NOMO-1 (cell line): ENCODE measurements at regions not wholly inside any gene's neighbourhood (a gene's known extent, or its start where the extent isn't known, plus 50 kb on each side); places are given as distances from the start of the nearest gene placed in this dataset.

Source experiments
- DNase-seq, 2 experiments: peaks; one replicate each; lab custom pipeline; 2025; ENCODE audit not compliant: unreplicated experiment in 2 of 2; lab: John Stamatoyannopoulos, UW

DNA sequence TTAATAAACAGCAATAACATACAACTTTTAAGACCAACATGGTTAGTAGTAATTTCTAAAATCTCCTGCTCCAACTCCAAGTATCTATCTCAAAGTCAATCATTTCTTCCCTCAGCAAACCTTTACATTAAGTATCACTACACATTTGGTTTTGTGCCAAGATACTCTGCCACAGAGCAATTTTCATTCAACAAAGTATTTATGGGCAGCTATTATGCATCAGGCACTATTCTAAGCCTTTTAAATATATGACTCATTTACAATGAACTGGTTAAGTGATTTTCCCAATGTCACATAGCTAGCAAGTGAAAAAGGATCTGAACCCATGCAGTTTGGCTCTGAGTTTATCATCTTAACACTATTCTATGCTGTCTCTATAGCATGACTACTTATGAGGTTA is 264.3 kb downstream of the NOL4 start:
- no peak for DNase-seq

DNA sequence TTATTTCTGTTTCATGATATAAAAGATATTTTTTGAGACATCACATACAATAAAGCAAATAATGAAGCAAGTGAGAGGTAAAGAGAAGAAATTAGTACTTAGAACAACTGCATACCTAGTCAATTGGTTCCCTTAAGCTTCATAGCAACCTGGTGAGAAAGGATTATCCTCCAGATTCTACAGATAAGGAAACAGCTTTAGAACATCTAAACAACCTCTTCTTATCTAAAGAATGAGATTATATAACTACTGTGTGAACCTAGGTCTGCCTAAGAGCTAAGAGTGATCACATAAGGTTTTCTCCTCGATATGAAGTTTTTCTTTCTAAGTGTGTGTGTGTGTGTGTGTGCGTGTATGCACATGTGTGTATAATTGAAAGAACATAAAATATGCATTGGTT is 265.1 kb downstream of the NOL4 start:
- DNase-seq, result no peak

DNA sequence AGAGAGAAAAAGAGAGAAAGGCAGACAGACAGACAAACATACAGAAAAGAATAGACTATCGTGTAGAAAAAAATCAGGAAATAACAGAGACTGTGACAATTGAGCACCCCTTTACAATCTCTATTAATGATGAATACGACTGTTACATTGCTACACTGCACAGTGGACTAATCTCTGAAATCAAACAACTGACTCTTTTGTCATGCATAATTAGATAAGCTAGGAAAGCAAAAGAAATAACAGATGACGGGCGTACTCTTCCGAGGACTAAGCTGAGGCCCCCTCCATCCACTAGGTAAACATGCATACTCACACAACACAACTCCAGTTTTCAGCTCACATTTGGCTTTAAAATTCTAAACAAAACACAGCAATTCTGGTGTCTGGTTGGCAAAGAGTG is 267.0 kb downstream of the NOL4 start:
- DNase-seq, result no peak

DNA sequence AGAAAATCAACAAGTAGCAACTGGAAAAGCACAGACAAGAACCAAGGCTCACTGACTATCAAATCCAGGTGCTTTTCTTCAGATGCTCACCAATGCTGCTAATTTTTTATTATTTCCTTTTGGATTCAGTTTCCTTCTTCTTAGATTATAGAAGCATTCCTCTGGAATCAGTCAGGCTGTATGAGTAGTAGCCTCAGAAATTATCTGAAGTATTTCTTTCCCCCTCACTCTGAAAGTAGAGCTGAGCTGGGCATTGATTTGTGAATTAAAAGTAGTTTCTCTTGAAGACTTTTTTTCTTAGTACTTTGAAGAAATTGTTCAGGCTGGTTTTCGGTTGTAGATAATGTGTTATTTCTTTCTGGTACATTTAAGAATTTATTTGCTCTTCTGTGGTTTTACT is 273.7 kb downstream of the NOL4 start:
- no peak for DNase-seq

DNA sequence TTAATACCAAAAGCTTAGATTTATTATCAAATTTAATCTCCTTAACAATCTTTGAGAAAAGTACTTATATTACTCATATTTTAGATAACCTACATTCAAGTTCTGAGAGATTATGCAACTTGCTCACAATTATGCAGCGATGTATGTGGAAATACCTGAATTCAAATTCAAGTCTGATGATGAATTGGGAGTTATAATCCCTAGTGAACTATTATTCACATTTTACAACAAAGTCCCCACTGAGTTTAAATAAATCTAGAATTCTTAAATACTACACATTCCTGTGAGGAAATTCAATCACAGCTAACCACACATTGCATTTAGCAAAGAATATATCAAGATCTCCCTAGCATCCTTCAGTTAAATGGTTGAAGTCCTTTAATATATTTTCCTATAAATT is 278.4 kb downstream of the NOL4 start:
- no peak for DNase-seq

DNA sequence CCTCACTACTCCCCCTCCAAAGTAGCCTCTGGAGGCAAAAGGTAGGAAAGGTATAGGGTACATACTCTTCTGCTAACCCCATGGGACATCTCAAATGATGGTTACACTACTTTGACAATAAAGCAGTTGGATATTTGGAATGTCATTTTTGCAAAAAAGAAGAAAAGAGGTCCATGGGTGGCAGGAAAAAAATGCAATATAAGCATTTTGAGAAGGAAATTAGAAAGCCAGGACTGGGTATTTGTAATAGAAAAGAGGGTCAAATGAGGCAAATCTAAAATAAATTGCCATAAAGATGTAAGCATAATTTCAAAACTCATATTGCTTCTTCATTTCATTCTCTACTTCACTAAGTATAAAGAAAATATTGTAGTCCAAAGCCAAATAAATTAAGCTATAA is 280.2 kb downstream of the NOL4 start:
- DNase-seq, result no peak

DNA sequence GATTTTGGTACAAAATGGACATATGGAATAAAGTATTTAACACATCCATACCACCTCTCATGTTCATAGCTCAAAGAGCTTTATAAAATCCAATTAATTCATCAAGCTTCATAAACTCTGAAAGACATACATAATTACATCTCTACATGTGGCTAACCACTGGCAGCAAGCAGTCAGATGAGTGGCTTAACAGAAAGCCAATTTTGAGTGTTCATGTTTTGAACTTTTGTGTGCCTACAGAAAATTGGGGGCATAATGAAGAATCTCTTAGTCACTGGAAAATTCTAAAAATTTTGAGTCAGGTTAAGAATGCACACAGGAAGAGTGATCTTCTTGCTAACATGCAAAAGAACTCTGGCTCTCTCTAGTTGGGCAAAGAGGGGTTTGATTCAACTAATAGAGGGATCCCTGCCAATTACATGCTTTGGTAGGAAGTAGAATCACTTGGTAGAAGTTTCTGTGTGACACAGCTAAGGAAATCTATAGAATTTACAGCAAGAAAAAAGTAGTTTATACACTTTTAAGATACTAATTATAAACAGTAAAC is 287.4 kb downstream of the NOL4 start:
- no peak for DNase-seq

DNA sequence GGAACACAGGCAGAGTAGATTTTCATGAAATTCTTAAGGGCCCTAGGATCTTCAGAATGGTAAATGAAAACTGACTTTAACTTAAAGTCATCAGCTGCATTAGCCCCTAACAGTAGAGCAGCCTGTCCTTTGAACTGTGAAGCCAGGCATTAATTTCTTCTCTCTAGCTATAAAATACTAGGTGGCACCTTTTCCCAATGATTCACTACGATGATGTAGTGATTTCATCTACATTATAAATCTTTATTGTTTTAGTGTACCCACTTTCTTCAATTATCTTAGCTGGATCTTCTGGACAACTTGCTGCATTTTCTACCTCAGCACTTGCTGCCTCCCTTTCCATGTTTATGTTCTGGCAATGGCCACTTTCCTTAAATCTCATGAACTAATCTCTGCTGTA is 290.5 kb downstream of the NOL4 start:
- no peak for DNase-seq

DNA sequence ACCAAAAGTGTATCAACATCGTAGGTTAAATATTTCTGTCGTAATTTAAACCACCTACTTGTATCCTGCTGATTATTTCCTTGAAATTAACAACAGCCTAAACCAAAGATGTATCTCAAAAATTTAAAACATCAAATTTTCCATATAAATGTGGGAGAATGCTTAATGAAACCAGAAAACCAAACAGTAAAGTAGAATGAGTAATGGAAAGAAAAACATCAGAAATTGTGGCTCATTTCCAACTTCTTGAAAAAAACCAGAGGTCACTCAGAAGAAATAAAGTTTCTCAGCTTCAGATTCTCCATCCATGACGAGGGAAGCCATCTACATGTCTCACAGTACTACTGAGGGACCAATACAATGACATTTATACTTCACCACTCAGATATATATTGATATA is 296.5 kb downstream of the NOL4 start:
- DNase-seq, result no peak

DNA sequence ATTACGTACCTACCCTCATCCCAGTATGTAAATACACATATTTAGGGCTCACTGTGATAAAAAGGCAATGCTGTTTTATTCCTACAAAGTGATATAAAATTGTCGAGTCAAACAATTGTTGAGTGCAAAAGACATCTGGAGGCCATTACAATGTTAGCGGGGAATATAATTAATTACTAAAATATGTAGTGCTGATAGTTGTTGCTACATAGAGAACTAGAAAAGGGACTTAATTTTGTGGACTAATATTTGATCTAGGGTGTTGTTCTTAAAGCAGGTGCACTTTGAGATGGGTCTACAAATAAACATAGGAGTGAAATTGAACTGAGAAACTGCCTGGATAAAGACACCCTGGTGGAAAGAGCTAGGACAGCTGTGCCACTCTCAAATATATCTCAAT is 300.1 kb downstream of the NOL4 start:
- DNase-seq, result no peak

DNA sequence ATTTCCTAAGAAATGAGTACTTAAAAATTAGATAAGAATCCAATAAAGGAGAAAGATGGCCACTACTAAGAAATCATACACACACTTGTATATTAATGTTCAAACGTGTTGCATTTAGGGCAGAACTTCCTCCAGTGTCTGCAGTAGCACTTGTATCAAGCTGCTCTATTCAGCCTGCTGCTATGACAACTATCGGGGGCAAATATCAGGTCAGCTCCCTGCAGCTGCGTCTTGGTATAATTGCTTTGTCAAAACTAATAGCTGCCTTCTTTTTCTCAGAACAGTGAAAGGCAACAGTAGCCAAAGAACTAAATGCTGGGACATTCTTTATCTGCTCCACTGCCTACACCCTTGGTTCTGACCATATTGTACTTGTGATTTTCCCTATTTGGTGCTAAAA is 300.7 kb downstream of the NOL4 start:
- no peak for DNase-seq

DNA sequence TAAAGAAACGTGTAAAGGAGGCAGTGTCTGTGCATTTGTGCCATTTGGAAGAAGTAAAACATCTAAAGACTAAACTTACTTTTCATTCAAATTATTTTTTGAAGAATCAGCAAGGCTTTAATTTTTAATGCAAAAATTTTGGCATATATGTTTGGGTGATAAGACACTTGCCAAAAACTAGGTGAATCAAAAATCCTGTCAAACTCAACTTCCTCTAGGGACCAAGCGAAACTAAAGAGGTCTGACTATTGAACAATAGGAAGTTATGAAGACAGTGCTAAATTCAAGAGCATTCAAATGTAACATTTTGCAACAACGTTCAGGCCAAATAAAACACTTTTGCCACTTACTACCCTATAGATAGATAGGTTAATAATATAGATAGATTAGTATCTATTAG is 306.1 kb downstream of the NOL4 start:
- DNase-seq, result no peak

DNA sequence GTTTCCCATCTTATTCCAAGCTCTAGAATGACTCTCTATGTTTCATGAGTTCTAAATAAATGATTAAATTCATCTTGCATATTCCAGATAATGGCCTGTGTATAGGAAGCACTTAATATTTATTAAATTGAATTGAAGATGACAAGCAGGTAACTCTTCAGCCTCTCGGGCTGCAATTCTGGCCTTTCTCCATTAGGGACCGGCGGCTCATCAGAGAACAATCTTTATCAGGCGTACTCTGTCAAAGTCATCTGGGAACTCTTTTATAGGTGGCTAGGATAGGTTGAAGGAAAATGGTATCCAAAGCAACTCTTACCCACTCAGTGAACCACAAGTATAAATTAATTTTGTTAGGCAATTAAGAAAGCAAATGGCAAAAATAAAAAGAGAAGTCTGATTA is 308.5 kb downstream of the NOL4 start:
- no peak for DNase-seq

DNA sequence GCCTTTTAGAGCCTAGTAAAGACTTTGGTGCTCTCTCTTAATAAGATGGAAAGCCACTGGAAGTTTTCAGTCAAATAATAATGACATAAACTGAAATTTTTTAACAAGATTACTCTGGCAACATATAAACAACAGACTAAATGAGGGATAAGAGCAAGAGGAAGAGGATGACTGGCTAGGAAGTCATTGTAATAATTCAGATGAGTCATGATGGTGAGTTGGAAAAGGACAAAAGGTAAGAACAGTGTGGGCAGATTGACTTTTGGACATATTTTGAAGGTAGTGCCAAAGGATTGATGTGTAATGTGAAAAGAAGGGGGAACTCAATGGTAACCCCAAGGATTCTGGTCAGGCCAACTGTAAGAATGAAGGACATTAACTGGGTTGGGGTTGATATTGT is 310.3 kb downstream of the NOL4 start:
- DNase-seq, result no peak

DNA sequence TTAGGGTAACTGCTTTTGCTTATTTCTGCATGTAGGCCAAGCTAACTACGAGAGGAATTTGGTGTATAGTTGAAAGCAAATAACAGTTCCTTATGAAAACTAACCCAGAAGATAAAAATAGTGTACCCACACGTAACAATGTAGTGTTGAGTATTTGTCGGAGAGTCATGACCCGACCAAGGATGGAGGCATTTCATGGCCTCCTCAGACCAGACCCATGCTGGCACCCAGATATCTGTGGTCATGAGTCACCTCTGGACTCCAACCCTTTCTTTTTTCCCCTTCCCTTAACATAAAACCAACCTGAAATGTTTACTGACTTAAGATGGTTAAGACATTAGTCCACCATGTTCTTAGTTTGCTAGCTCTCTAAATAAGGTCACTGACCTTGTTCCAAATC is 318.7 kb downstream of the NOL4 start:
- no peak for DNase-seq

DNA sequence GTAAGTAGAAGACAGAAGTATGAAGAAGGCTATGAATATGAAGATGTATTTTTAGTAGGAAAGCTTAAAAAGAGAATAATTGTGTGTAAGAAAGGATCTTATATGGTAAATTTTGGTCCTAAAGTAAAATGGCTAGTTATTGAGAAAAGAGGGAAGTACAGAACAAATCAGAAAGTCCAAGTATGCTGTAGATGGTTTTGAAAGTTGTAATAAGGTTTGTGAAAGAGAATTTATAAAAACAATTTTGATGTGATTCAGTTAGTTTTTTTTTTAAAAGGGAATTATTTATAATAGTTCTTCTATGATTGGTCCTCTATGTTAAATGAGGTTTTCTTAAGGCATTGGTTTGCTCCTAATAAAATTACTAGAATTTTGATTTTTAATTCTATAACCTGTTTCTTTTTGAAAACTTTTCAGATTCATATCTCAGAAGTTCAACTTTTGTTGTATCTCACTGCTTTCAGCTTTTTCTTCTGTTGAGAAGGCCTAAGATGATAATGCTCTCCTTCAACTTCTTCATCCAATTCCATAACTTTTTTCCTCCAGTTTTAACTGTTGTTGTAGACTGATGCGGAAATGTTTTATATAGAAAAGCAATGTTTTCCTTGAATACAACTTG is 322.7 kb downstream of the NOL4 start:
- DNase-seq, result no peak

DNA sequence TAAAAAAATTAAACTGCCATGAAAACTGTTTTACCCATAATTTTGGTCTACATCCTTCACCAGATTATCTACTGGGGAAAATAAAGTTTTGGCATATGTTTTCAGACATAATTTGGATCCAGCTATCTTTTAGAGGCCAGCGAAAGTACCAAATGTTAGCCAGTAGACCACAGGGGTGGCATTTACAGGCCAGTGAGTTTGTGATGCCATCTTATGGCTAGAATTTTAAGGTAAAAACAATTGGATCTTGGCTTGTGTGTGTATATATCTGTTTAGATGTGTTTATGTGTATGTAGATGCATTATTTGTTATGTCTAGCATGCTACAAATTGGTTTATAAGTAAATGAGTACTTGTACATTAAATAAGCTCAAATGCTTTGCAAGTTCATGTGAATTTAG is 322.6 kb downstream of the ASXL3 start:
- no peak for DNase-seq

DNA sequence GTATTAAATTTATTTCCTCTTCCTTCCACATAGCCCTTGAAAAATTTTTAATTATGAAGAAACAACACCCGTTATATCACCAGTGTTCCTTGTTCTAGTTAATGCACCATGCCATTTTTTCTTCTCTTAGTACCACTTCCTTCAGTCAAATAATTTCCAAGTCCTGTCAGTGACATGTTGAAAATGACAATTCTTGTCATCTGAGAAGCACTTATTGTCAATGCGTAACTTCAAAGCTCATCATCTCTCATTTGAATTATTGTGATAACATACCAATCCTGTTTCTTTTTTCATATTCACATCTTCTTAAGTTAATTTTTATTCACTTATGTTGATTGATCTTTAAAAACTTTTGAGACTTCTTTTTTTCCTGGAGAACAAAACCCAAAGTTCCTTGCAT is 320.4 kb downstream of the ASXL3 start:
- DNase-seq, result no peak

DNA sequence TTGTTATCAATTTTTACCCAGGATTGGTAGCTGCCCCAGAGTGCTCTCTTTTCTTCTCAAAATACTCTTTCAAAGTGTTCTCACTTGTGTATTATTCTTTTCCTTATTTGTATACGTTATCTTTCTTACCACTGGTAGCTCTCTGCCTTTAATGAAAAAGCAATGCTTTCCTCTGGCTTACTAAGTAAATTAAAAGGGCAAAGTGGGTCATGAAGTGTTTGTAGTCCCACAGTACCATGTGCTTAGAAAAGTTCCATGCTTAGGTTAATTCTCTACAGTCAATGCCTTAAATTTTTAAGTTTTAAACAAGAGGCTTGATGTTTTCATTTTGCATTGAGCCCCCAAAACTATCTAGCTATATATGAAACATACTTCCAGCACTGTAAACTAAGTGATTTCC is 300.2 kb downstream of the ASXL3 start:
- no peak for DNase-seq

DNA sequence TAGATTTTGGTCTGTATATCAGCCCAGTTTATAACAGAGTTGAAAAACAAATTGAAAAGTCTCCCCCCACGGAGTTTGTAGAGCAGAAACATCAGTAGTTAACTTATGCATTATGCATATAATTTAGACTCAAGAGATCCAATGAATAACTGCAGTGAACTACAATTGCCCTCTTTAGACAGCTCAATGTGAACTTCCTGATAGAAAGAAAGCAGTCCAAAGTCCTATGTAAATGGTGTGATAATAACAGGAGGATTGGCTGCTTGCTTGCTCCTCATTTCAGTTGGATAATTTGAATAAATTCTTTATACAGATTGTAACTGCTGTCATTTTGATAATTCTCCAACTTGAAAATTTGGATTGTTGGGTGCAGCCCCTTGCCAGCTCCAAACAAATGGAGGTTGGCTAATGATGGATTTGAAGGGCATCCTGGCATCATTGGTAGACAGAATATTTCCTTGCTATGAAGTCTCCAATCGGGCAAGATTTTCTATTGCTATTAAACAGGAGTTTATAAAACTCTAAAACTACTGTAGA is 297.1 kb downstream of the ASXL3 start:
- no peak for DNase-seq

DNA sequence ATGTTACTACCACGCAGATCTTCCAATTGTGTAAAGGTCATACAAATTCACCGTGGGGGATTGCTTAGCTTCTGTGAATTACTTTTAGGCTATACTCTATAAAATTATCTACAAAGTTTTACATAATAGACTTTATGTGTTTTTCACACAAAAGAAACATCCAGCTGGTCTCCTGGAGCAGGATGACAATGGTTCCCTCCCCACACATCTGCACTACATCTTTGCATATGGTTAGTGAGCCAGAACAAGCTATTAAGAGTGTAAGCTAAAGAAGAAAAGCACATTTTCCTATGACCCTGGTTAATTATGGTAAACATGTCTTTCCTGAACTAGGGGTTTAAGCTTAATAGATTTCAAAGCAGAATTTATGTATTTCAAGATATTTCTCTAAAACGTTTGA is 295.1 kb downstream of the ASXL3 start:
- no peak for DNase-seq

DNA sequence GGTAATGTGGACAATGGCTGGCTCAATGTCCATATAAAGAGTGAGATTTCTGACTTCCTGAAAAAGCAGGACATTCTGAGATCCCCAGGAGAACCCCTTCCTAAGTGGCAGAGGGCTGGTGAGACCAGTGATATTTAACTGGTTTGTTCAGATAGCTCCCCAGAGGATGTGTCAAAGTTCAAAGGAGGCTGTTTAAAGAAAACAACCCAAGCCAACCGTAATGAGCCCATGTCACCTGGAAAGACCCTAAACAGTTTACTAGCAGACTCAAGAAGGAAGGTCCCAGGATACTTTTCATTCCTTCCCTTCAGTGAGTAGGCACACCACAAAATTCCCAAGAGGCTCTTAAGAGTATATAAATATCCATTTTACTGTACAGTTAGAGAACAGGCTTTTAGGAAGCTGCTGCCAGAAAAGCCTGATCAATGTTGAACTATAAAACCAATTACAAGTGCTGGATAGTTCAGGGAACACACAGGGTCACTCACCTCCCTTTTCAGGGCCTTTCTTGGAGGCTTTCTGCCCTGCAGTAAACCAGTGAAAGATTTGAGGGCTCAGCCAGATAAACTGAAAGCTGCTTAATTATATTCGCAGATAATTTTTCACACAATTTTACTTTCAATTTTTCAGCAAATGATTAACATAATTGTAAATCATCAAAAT is 293.5 kb downstream of the ASXL3 start:
- no peak for DNase-seq

DNA sequence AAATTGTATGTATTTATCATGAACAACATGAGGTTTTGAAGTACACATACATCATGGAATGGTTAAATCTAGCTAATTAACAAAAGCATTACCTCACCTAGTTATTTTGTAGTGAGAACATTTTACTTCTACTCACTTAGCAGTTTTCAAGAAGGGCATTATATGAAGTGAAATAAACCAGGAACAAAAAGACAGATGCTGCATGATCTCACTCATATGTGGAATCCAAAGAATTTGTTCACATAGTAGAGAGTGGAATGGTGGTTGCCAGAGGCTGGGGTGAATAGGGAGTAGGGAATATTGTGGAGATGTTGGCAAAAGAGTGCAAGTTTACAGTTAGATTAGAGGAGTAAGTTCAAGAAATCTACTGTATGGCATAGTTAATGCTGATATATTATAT is 292.0 kb downstream of the ASXL3 start:
- no peak for DNase-seq
